HepG2 (cell line): ENCODE measurements at regions not wholly inside any gene's neighbourhood (a gene's known extent, or its start where the extent isn't known, plus 50 kb on each side); places are given as distances from the start of the nearest gene placed in this dataset.

Source experiments
- ATAD3A ChIP-seq: sonication (generic); formaldehyde crosslinking; IDR thresholded peaks from 2 replicates; pipeline ENCODE4 v1.4.0; 2020; ENCODE audit warnings: missing genetic modification reagents
- CTCF ChIP-seq: sonication (generic); formaldehyde crosslinking; IDR thresholded peaks from 2 replicates; pipeline ENCODE4 v1.5.0; 2020; ENCODE audit warnings: mild to moderate bottlenecking, missing genetic modification reagents, moderate library complexity
- FIP1L1 ChIP-seq: fragments of 200-400 bp; formaldehyde crosslinking; IDR thresholded peaks from 2 replicates; pipeline ENCODE4 v1.6.1; 2018; ENCODE audit warnings: low read depth, mild to moderate bottlenecking, low read length, moderate library complexity, borderline replicate concordance; ENCODE audit not compliant: insufficient read depth
- PATZ1 ChIP-seq: sonication (generic); formaldehyde crosslinking; IDR thresholded peaks from 2 replicates; pipeline ENCODE4 v1.4.0; 2020; ENCODE audit warnings: missing genetic modification reagents
- SP2 ChIP-seq: sonication (generic); formaldehyde crosslinking; IDR thresholded peaks from 2 replicates; pipeline ENCODE4 v1.5.1; 2020; ENCODE audit warnings: mild to moderate bottlenecking, missing genetic modification reagents
- ZBTB21 ChIP-seq: sonication (generic); formaldehyde crosslinking; IDR thresholded peaks from 2 replicates; pipeline ENCODE4 v1.4.0; 2020; ENCODE audit warnings: missing genetic modification reagents
- ZNF451 ChIP-seq: sonication (generic); formaldehyde crosslinking; IDR thresholded peaks from 2 replicates; pipeline ENCODE4 v1.5.0; 2020; ENCODE audit warnings: mild to moderate bottlenecking, missing genetic modification reagents
- ZNF484 ChIP-seq: sonication (generic); formaldehyde crosslinking; IDR thresholded peaks from 2 replicates; pipeline ENCODE4 v1.5.1; 2020; ENCODE audit warnings: mild to moderate bottlenecking, low read depth, missing genetic modification reagents, borderline replicate concordance
- ZNF672 ChIP-seq: sonication (generic); formaldehyde crosslinking; IDR thresholded peaks from 2 replicates; pipeline ENCODE4 v1.8.1; 2022; ENCODE audit warnings: missing genetic modification reagents

- TF ChIP-seq FIP1L1 (no peak), ZNF672 (CRISPR knock-in tag) (no peak), CTCF (CRISPR knock-in tag) (no peak), PATZ1 (CRISPR knock-in tag) (no peak), ZNF484 (CRISPR knock-in tag) (no peak), ZBTB21 (CRISPR knock-in tag) (no peak), ATAD3A (no peak), ZNF451 (no peak), SP2 (CRISPR knock-in tag) (no peak)
Observed at GRCh38 chr12:30197392-30198057, 413.8 kb upstream of the TMTC1 start.
